Prostate gland (tissue), 2 donors: ENCODE measurements at regions not wholly inside any gene's neighbourhood (a gene's known extent, or its start where the extent isn't known, plus 50 kb on each side); places are given as distances from the start of the nearest gene placed in this dataset.
"Not testable (repeated sequence)": the region's sequence is repeated elsewhere in the genome, so short reads cannot be mapped to it uniquely, and the experiment has no call there.

Experiments
- DNase-seq: peaks from one replicate; pipeline ENCODE4 v3.0.0-alpha.2; 2019; ENCODE audit warnings: low spot score
- H3K27ac ChIP-seq, 2 donors: fragments of 200-600 bp; sonication (generic); 2 replicates each; pipeline ENCODE4 v1.5.1; 2017 to 2019
- H3K27me3 ChIP-seq: fragments of 200-600 bp; sonication (generic); replicated peaks from 2 replicates; pipeline ENCODE4 v1.5.1; 2019; ENCODE audit not compliant: insufficient read depth
- H3K36me3 ChIP-seq, 2 donors: fragments of 200-600 bp; sonication (generic); 1 replicate in 1 of 2; 2 replicates in 1 of 2; pipeline versions ENCODE4 v1.5.1 to v1.8.1; 2017 to 2019
- H3K4me1 ChIP-seq: fragments of 200-600 bp; sonication (generic); replicated peaks from 2 replicates; pipeline ENCODE4 v1.5.1; 2019
- H3K4me3 ChIP-seq, 2 donors: fragments of 200-600 bp; sonication (generic); 2 replicates each; pipeline ENCODE4 v1.5.1; 2017 to 2019
- H3K9me3 ChIP-seq: fragments of 200-600 bp; sonication (generic); 2 replicates; pipeline ENCODE4 v1.5.1; 2017
- CTCF ChIP-seq, 4 experiments: fragments of 200-600 bp in 2 of 4; fragments of 450-650 bp in 2 of 4; sonication (generic) in 2 of 4; IDR thresholded peaks; 1 replicate in 3 of 4; 2 replicates in 1 of 4; pipeline ENCODE4 v1.5.1; 2016 to 2019; ENCODE audit warnings: antibody characterized with exemption in 4 of 4, mild to moderate bottlenecking in 2 of 4, moderate library complexity in 2 of 4
- POLR2A ChIP-seq: fragments of 450-650 bp; IDR thresholded peaks from one replicate; pipeline ENCODE4 v1.6.1; 2016; ENCODE audit warnings: antibody characterized with exemption, mild to moderate bottlenecking
- POLR2AphosphoS5 ChIP-seq: sonication (generic); formaldehyde crosslinking; IDR thresholded peaks from one replicate; pipeline ENCODE4 v1.6.1; 2017; ENCODE audit warnings: antibody characterized with exemption
- WGBS: methylation state at CpG from one replicate; pipeline ENCODE4 v1.1.5; 2018; 5-methylcytosine and 5-hydroxymethylcytosine counted together
- intact Hi-C: fragments of 100-400 bp; cut with DNase I; formaldehyde crosslinking; loops from one replicate; pipeline ENCODE4 v1.14.2; 2022

DNA sequence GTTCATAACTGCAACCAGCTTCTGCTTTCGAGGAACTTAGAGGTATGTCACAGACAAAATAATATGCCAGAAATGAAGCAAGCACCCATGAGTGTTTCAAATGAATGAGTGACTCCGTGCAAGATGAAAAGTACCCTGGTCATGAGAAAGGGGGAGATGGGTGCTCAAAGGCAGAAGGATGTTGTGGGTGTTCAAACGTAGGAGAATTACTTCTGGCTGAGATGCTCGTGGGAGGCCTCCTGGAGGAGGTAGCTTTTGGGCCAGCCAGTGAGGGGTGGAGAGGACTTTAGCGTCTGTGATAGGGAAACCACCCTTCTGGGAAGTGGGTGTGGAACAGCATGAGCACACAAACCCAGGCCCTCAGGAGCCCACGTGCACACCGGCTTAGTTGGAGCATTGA, 113.8 kb downstream of the SYF2 start:
- H3K36me3 ChIP-seq = no peaks in the 10 kb centered on the region
- H3K27me3 ChIP-seq = no peaks in the 10 kb centered on the region
- WGBS = 78% methylated on average over 7 of the region's 7 CpGs
- no peaks in the 10 kb centered on the region for H3K4me1 ChIP-seq
- H3K4me3 ChIP-seq = no peak overlapping the region
- H3K9me3 ChIP-seq = no peaks in the 10 kb centered on the region
- TF ChIP-seq POLR2AphosphoS5 (no peak), POLR2A (no peak), CTCF (IDR thresholded peaks at IDR 0.05) (no peak)
- intact Hi-C loops = no loop called here
- H3K27ac ChIP-seq = no peak overlapping the region
- no peak for DNase-seq

GRCh38 chr1:25117233-25117823, 115.0 kb downstream of the SYF2 start:
- peak; percentile 15 for DNase-seq
- no peak overlapping the region for H3K4me3 ChIP-seq
- no peak overlapping the region for H3K27ac ChIP-seq
- H3K36me3 ChIP-seq = no peaks in the 10 kb centered on the region
- H3K9me3 ChIP-seq = no peaks in the 10 kb centered on the region
- H3K4me1 ChIP-seq = no peaks in the 10 kb centered on the region
- WGBS = 66% methylated on average over 7 of the region's 7 CpGs
- intact Hi-C loops = no loop called here
- no peaks in the 10 kb centered on the region for H3K27me3 ChIP-seq
- peak in 3 of 4 experiments; percentile 38 to 42 (median 42) for TF ChIP-seq CTCF (IDR thresholded peaks at IDR 0.05)
- no peak for TF ChIP-seq POLR2AphosphoS5
- TF ChIP-seq POLR2A = no peak

- Histone ChIP-seq H3K4me3 (no peak overlapping the region), H3K4me1 (no peaks in the 10 kb centered on the region), H3K36me3 (no peaks in the 10 kb centered on the region), H3K27ac (no peak overlapping the region), H3K27me3 (no peaks in the 10 kb centered on the region), H3K9me3 (no peaks in the 10 kb centered on the region)
- no peak for DNase-seq
- intact Hi-C loops = no loop called here
- 95% methylated on average over 4 of the region's 4 CpGs for WGBS
- TF ChIP-seq POLR2A = no peak
- TF ChIP-seq POLR2AphosphoS5 = no peak
- no peak for TF ChIP-seq CTCF (IDR thresholded peaks at IDR 0.05)
Measured at GRCh38 chr1:25116832-25117231, 115.5 kb downstream of the SYF2 start.

- H3K36me3 ChIP-seq, DNase-seq, H3K9me3 ChIP-seq, H3K27ac ChIP-seq, H3K27me3 ChIP-seq, intact Hi-C loops, H3K4me1 ChIP-seq, H3K4me3 ChIP-seq: not testable (repeated sequence)
- 91% methylated on average over 7 of the region's 7 CpGs for WGBS
Measured at GRCh38 chr1:25116117-25116516, 116.2 kb downstream of the SYF2 start.

DNA sequence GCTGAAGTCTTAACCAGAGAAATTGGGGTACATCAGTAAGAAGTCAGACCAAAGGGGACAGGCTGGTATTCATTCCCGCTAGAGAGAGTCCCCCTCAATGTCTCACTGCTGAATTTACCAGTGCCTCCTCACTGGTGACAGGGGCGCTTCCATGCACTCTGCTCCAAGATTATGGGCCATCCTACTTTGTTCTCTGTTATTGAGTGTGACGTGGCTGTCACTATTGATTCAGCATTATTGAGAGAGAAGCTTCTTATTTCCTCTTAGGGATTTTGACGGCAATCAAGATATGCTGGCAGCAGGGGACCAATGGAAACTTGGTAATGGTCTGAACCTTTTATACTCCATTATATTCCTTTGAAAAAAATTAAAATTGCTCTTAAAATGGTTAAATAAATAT, 118.6 kb downstream of the SYF2 start:
- Histone ChIP-seq H3K4me3 (no peak overlapping the region), H3K36me3 (no peaks in the 10 kb centered on the region), H3K9me3 (no peaks in the 10 kb centered on the region), H3K4me1 (no peaks in the 10 kb centered on the region), H3K27me3 (no peaks in the 10 kb centered on the region), H3K27ac (no peak overlapping the region)
- TF ChIP-seq CTCF (IDR thresholded peaks at IDR 0.05) = no peak
- no peak for TF ChIP-seq POLR2A
- no peak for TF ChIP-seq POLR2AphosphoS5
- no peak for DNase-seq
- 74% methylated on average over 4 of the region's 4 CpGs for WGBS
- intact Hi-C loops = no loop called here
